Caco-2 (cell line): ENCODE measurements at regions not wholly inside any gene's neighbourhood (a gene's known extent, or its start where the extent isn't known, plus 50 kb on each side); places are given as distances from the start of the nearest gene placed in this dataset.

ENCODE experiments used
- BruUV-seq: library from RNA; stranded (reverse); fragments of 400-500 nt; replicated peaks from 2 replicates; lab custom pipeline; 2021; lab: Mats Ljungman, UMichigan
- CTCF ChIA-PET: fragments of 300-600 bp; sonication (Branson Sonifier 250); formaldehyde crosslinking; loops from one replicate; lab custom pipeline; 2022; ENCODE audit warnings: antibody characterized with exemption; lab: Charles Lee
- POLR2A ChIA-PET: fragments of 300-600 bp; sonication (Branson Sonifier 250); formaldehyde crosslinking; loops from one replicate; lab custom pipeline; 2022; ENCODE audit warnings: antibody characterized with exemption; lab: Charles Lee
- DNase-seq, 2 experiments: peaks; one replicate each; pipeline versions ENCODE4 v3.0.0 to v3.0.0-alpha.2; 2020 to 2022
- H3K27me3 ChIP-seq: replicated peaks from 2 replicates; pipeline ENCODE4 v1.6.0; 2011; ENCODE audit warnings: low read length; ENCODE audit not compliant: control insufficient read depth, insufficient read depth
- H3K36me3 ChIP-seq: 2 replicates; pipeline ENCODE4 v1.5.1; 2011; ENCODE audit warnings: low read length; ENCODE audit not compliant: control insufficient read depth, insufficient read depth
- H3K4me1 ChIP-seq: fragments of 250-450 bp; sonication (Bioruptor Pico); 2 replicates; pipeline ENCODE4 v1.5.1; 2020; ENCODE audit warnings: mild to moderate bottlenecking
- H3K4me3 ChIP-seq: 2 replicates; pipeline ENCODE4 v1.5.1; 2011; ENCODE audit warnings: low read depth, mild to moderate bottlenecking, control low read depth, low read length
- H3K9me3 ChIP-seq: fragments of 250-450 bp; sonication (Bioruptor Pico); 2 replicates; pipeline ENCODE4 v1.5.1; 2020; ENCODE audit warnings: mild to moderate bottlenecking, moderate library complexity
- H3K27ac Mint-ChIP-seq: one replicate; pipeline ENCODE4 v1.8.0; 2022; ENCODE audit warnings: mixed read lengths; ENCODE audit not compliant: unreplicated experiment
- H3K27me3 Mint-ChIP-seq: one replicate; pipeline ENCODE4 v1.8.0; 2022; ENCODE audit warnings: mixed read lengths; ENCODE audit not compliant: insufficient read depth, unreplicated experiment
- H3K36me3 Mint-ChIP-seq: one replicate; pipeline ENCODE4 v1.8.0; 2022; ENCODE audit warnings: mild to moderate bottlenecking, mixed read lengths; ENCODE audit not compliant: insufficient read depth, unreplicated experiment
- H3K4me1 Mint-ChIP-seq: one replicate; pipeline ENCODE4 v1.8.0; 2022; ENCODE audit warnings: low read depth, mixed read lengths; ENCODE audit not compliant: unreplicated experiment
- H3K4me3 Mint-ChIP-seq: one replicate; pipeline ENCODE4 v1.8.0; 2022; ENCODE audit warnings: mild to moderate bottlenecking, moderate library complexity, mixed read lengths; ENCODE audit not compliant: unreplicated experiment
- H3K9me3 Mint-ChIP-seq: one replicate; pipeline ENCODE4 v1.8.0; 2022; ENCODE audit warnings: mixed read lengths; ENCODE audit not compliant: unreplicated experiment
- intact Hi-C: fragments of 100-400 bp; cut with micrococcal nuclease; formaldehyde crosslinking; loops from one replicate; pipeline ENCODE4 v1.10.0; 2022; ENCODE audit not compliant: unreplicated experiment
- TF ChIP-seq, protein P1 (sequence below), 2 experiments: fragments of 200-600 bp in 1 of 2; IDR thresholded peaks; 1 replicate in 1 of 2; 2 replicates in 1 of 2; pipeline versions ENCODE4 v1.5.1 to v1.8.0; 2011 to 2022; ENCODE audit warnings: antibody characterized with exemption in 1 of 2, control low read depth in 1 of 2, inconsistent platforms in 1 of 2, low read depth in 1 of 2, low read length in 1 of 2, mild to moderate bottlenecking in 1 of 2, moderate library complexity in 1 of 2; ENCODE audit not compliant: insufficient read depth in 1 of 2, severe bottlenecking in 1 of 2, unreplicated experiment in 1 of 2

GRCh38 chr9:93859431-93860215 lies 95.5 kb downstream of the BARX1 start:
- H3K27me3 ChIP-seq, result no peaks in the 10 kb centered on the region; the same call in 1 of the 2 replicates
- H3K4me1 ChIP-seq, result no peaks in the 10 kb centered on the region
- H3K4me3 ChIP-seq, result no peak overlapping the region
- no peak overlapping the region for H3K4me3 Mint-ChIP-seq
- no peaks in the 10 kb centered on the region for H3K36me3 Mint-ChIP-seq
- H3K4me1 Mint-ChIP-seq, result peaks cover 7% of the 10 kb centered on the region
- H3K27ac Mint-ChIP-seq, result no peak overlapping the region
- H3K27me3 Mint-ChIP-seq, result peaks cover 10% of the 10 kb centered on the region
- DNase-seq, result no peak
- H3K9me3 Mint-ChIP-seq, result no peaks in the 10 kb centered on the region
- POLR2A ChIA-PET, result no interaction called here
- no peaks in the 10 kb centered on the region for H3K36me3 ChIP-seq
- intact Hi-C loops, result no loop called here
- no peaks in the 10 kb centered on the region for H3K9me3 ChIP-seq
- CTCF ChIA-PET, result no interaction called here
- no TSS peak for BruUV-seq
- TF ChIP-seq, protein P1, sequence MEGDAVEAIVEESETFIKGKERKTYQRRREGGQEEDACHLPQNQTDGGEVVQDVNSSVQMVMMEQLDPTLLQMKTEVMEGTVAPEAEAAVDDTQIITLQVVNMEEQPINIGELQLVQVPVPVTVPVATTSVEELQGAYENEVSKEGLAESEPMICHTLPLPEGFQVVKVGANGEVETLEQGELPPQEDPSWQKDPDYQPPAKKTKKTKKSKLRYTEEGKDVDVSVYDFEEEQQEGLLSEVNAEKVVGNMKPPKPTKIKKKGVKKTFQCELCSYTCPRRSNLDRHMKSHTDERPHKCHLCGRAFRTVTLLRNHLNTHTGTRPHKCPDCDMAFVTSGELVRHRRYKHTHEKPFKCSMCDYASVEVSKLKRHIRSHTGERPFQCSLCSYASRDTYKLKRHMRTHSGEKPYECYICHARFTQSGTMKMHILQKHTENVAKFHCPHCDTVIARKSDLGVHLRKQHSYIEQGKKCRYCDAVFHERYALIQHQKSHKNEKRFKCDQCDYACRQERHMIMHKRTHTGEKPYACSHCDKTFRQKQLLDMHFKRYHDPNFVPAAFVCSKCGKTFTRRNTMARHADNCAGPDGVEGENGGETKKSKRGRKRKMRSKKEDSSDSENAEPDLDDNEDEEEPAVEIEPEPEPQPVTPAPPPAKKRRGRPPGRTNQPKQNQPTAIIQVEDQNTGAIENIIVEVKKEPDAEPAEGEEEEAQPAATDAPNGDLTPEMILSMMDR (IDR thresholded peaks at IDR 0.05; ENCODE audit: insufficient read depth in 1 of 2, low read depth in 1 of 2, low read length in 1 of 2, severe bottlenecking in 1 of 2, unreplicated experiment in 1 of 2), result no peak

DNA sequence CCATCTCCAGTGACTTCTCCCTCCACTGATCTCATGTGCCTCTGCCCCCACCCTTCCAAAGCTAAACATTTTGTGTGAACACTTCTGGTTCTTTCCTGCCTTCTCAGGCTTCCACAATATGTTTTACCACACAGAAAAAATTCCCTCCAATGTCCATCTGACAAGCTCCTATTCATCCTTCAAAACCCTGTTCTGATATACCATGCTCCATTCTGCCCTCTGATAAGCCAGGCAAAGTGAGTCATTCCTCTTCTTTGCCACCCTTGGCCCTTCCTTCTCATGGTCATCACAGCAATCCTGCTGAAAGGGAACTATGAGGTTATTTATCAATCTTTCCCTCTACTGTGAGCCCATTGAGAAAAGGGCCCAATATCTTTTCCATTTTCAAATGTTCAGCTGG lies 97.6 kb downstream of the BARX1 start:
- TF ChIP-seq, protein P1 (IDR thresholded peaks at IDR 0.05; ENCODE audit: insufficient read depth in 1 of 2, low read depth in 1 of 2, low read length in 1 of 2, severe bottlenecking in 1 of 2, unreplicated experiment in 1 of 2), result no peak
- no peak overlapping the region for H3K27ac Mint-ChIP-seq
- H3K4me1 Mint-ChIP-seq, result no peaks in the 10 kb centered on the region
- no peaks in the 10 kb centered on the region for H3K36me3 Mint-ChIP-seq
- no peaks in the 10 kb centered on the region for H3K36me3 ChIP-seq
- H3K4me3 ChIP-seq, result no peak overlapping the region
- peaks cover 10% of the 10 kb centered on the region for H3K27me3 Mint-ChIP-seq
- DNase-seq, result no peak
- POLR2A ChIA-PET, result no interaction called here
- H3K4me3 Mint-ChIP-seq, result no peak overlapping the region
- no peaks in the 10 kb centered on the region; the same call in 1 of the 2 replicates for H3K27me3 ChIP-seq
- CTCF ChIA-PET, result no interaction called here
- no peaks in the 10 kb centered on the region for H3K9me3 ChIP-seq
- intact Hi-C loops, result no loop called here
- BruUV-seq, result no TSS peak
- H3K4me1 ChIP-seq, result no peaks in the 10 kb centered on the region
- H3K9me3 Mint-ChIP-seq, result no peaks in the 10 kb centered on the region

- H3K9me3 ChIP-seq, result no peaks in the 10 kb centered on the region
- H3K27me3 ChIP-seq, result no peaks in the 10 kb centered on the region; the same call in 1 of the 2 replicates
- no peak overlapping the region for H3K27ac Mint-ChIP-seq
- no peaks in the 10 kb centered on the region for H3K9me3 Mint-ChIP-seq
- TF ChIP-seq, protein P1 (IDR thresholded peaks at IDR 0.05; ENCODE audit: insufficient read depth in 1 of 2, low read depth in 1 of 2, low read length in 1 of 2, severe bottlenecking in 1 of 2, unreplicated experiment in 1 of 2), result no peak
- POLR2A ChIA-PET, result no interaction called here
- CTCF ChIA-PET, result no interaction called here
- no TSS peak for BruUV-seq
- no peaks in the 10 kb centered on the region for H3K36me3 Mint-ChIP-seq
- intact Hi-C loops, result no loop called here
- H3K4me3 ChIP-seq, result no peak overlapping the region
- no peaks in the 10 kb centered on the region for H3K36me3 ChIP-seq
- no peaks in the 10 kb centered on the region for H3K4me1 ChIP-seq
- no peak overlapping the region for H3K4me3 Mint-ChIP-seq
- no peaks in the 10 kb centered on the region for H3K4me1 Mint-ChIP-seq
- DNase-seq, result no peak
- H3K27me3 Mint-ChIP-seq, result peaks cover 16% of the 10 kb centered on the region
These were observed 102.4 kb downstream of the BARX1 start for GRCh38 chr9:93852728-93853127.
